B cell (primary cell): ENCODE measurements at regions not wholly inside any gene's neighbourhood (a gene's known extent, or its start where the extent isn't known, plus 50 kb on each side); places are given as distances from the start of the nearest gene placed in this dataset.

Experiments used
- ATAC-seq: fragments of 200-7000 bp; cut with Tn5 transposase; one replicate; pipeline ENCODE4 v1.10.0; 2021; ENCODE audit warnings: low read depth, mild to moderate bottlenecking, moderate number of reproducible peaks, moderate library complexity
- CTCF ChIA-PET: fragments of 350-600 bp; sonication (Branson Sonifier 250); formaldehyde crosslinking; loops from one replicate; lab custom pipeline; 2021; ENCODE audit warnings: antibody characterized with exemption, inconsistent platforms; lab: Charles Lee
- POLR2A ChIA-PET: fragments of 350-600 bp; sonication (Branson Sonifier 250); formaldehyde crosslinking; loops from one replicate; lab custom pipeline; 2021; ENCODE audit warnings: antibody characterized with exemption; lab: Charles Lee
- DNase-seq: peaks from one replicate; pipeline ENCODE4 v3.0.0; 2013
- H2AFZ ChIP-seq: 2 replicates; pipeline ENCODE4 v1.6.1; 2012; ENCODE audit warnings: mild to moderate bottlenecking, low read depth, low read length; ENCODE audit not compliant: insufficient read depth, poor library complexity, severe bottlenecking
- H3K27ac ChIP-seq, 2 donors: 1 replicate in 1 of 2; 2 replicates in 1 of 2; pipeline ENCODE4 v1.5.1; 2012 to 2013; ENCODE audit warnings: low read length in 2 of 2, mild to moderate bottlenecking in 2 of 2, moderate library complexity in 1 of 2
- H3K27me3 ChIP-seq, 4 experiments: fragments of 200-600 bp in 1 of 4; sonication (generic) in 1 of 4; replicated peaks in 1 of 4; 1 replicate in 2 of 4; 2 replicates in 2 of 4; pipeline versions ENCODE4 v1.6.1 to v1.7.0; 2013 to 2016; ENCODE audit warnings: low read length in 3 of 4, mild to moderate bottlenecking in 2 of 4, mixed read lengths in 1 of 4, moderate library complexity in 1 of 4; ENCODE audit not compliant: insufficient read depth in 4 of 4, control insufficient read depth in 3 of 4; ENCODE audit errors: control extremely low read depth in 1 of 4
- H3K36me3 ChIP-seq, 2 experiments: replicated peaks in 1 of 2; 1 replicate in 1 of 2; 2 replicates in 1 of 2; pipeline versions ENCODE4 v1.6.1 to v1.7.1; 2013; ENCODE audit warnings: low read length in 1 of 2; ENCODE audit not compliant: insufficient read depth in 2 of 2, control insufficient read depth in 1 of 2; ENCODE audit errors: control extremely low read depth in 1 of 2, extremely low read depth in 1 of 2
- H3K4me1 ChIP-seq, 2 donors: fragments of 200-600 bp in 1 of 2; sonication (generic) in 1 of 2; 1 replicate in 1 of 2; 2 replicates in 1 of 2; pipeline versions ENCODE4 v1.5.1 to v1.6.1; 2013 to 2017; ENCODE audit warnings: low read length in 2 of 2; ENCODE audit not compliant: control insufficient read depth in 2 of 2, insufficient read depth in 2 of 2
- H3K4me2 ChIP-seq: replicated peaks from 2 replicates; pipeline ENCODE3; 2012; ENCODE audit warnings: mild to moderate bottlenecking, low read depth, low read length; ENCODE audit not compliant: poor library complexity, severe bottlenecking
- H3K4me3 ChIP-seq, 5 experiments: fragments of 200-600 bp in 1 of 5; sonication (generic) in 1 of 5; 1 replicate in 3 of 5; 2 replicates in 2 of 5; pipeline versions ENCODE4 v1.5.1 to v1.7.0; 2011 to 2016; ENCODE audit warnings: low read length in 4 of 5, mild to moderate bottlenecking in 4 of 5, low read depth in 2 of 5, control low read depth in 1 of 5, moderate library complexity in 1 of 5; ENCODE audit not compliant: insufficient read depth in 1 of 5; ENCODE audit errors: control extremely low read depth in 1 of 5, extremely low read depth in 1 of 5
- H3K79me2 ChIP-seq: fragments of 200-600 bp; sonication (generic); one replicate; pipeline ENCODE4 v1.6.0; 2016; ENCODE audit warnings: low read length; ENCODE audit not compliant: control insufficient read depth, insufficient read depth
- H3K9ac ChIP-seq: fragments of 200-600 bp; sonication (generic); 2 replicates; pipeline ENCODE4 v1.6.1; 2017; ENCODE audit warnings: mild to moderate bottlenecking, low read length, moderate library complexity
- H3K9me3 ChIP-seq, 3 donors: one replicate each; pipeline versions ENCODE4 v1.6.1 to v1.7.1; 2013; ENCODE audit warnings: low read length in 2 of 3; ENCODE audit not compliant: control insufficient read depth in 2 of 3, insufficient read depth in 1 of 3; ENCODE audit errors: control extremely low read depth in 1 of 3
- H4K20me1 ChIP-seq: 2 replicates; pipeline ENCODE4 v1.6.0; 2012; ENCODE audit warnings: mild to moderate bottlenecking, low read length; ENCODE audit not compliant: insufficient read depth, control insufficient read depth, poor library complexity, severe bottlenecking
- H3K27ac Mint-ChIP-seq: one replicate; pipeline ENCODE4 v1.8.0; 2021; ENCODE audit warnings: mixed read lengths
- H3K27me3 Mint-ChIP-seq: one replicate; pipeline ENCODE4 v1.8.0; 2021; ENCODE audit warnings: mixed read lengths
- H3K4me1 Mint-ChIP-seq: one replicate; pipeline ENCODE4 v1.8.0; 2021; ENCODE audit warnings: mixed read lengths
- H3K4me3 Mint-ChIP-seq: one replicate; pipeline ENCODE4 v1.8.0; 2021; ENCODE audit warnings: mixed read lengths
- H3K9me3 Mint-ChIP-seq: one replicate; pipeline ENCODE4 v1.8.0; 2022; ENCODE audit warnings: mixed read lengths; ENCODE audit not compliant: insufficient read depth
- EZH2 ChIP-seq: IDR thresholded peaks from 2 replicates; pipeline ENCODE4 v1.6.1; 2012; ENCODE audit warnings: borderline replicate concordance, low read depth, mild to moderate bottlenecking, moderate library complexity, low read length; ENCODE audit not compliant: insufficient read depth, poor library complexity, severe bottlenecking
- WGBS: methylation state at CpG from one replicate; pipeline ENCODE4 v1.1.5; 2013; ENCODE audit warnings: missing lambda C conversion rate; ENCODE audit not compliant: insufficient coverage; 5-methylcytosine and 5-hydroxymethylcytosine counted together
- intact Hi-C: fragments of 100-400 bp; cut with micrococcal nuclease; formaldehyde crosslinking; loops from one replicate; pipeline ENCODE4 v1.10.0; 2022
- TF ChIP-seq, protein P1 (sequence below): fragments of 200-600 bp; IDR thresholded peaks from one replicate; pipeline ENCODE4 v1.8.0; 2022; ENCODE audit warnings: antibody characterized with exemption, mild to moderate bottlenecking

DNA sequence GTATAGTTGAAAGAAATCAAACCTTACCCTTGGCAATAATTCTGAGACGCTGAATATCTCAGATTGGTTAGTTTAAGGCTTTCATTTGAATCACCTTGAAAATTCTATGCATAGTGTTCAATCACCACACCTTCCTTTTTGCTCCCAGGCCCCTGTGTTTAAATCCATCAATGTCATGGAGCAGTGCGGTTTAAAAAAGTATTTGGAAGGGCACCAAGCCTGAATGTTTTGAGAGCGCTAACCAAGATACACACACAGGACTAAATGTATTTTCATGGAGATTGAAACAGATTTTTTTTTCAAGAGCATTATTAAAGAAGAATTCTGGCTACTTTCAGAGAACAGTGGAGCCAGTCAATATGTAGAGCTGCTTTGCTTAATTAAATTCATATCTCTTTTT lies 195.7 kb downstream of the CENPW start:
- POLR2A ChIA-PET: no interaction called here
- H3K4me1 Mint-ChIP-seq: no peaks in the 10 kb centered on the region
- no peak overlapping the region for H2AFZ ChIP-seq
- no peaks in the 10 kb centered on the region for H3K27me3 ChIP-seq
- CTCF ChIA-PET: no interaction called here
- no peaks in the 10 kb centered on the region for H3K9me3 ChIP-seq
- DNase-seq (no peak), ATAC-seq (no peak)
- H3K79me2 ChIP-seq: no peaks in the 10 kb centered on the region
- H3K4me3 ChIP-seq: no peak overlapping the region
- no peak for TF ChIP-seq EZH2
- TF ChIP-seq, protein P1, sequence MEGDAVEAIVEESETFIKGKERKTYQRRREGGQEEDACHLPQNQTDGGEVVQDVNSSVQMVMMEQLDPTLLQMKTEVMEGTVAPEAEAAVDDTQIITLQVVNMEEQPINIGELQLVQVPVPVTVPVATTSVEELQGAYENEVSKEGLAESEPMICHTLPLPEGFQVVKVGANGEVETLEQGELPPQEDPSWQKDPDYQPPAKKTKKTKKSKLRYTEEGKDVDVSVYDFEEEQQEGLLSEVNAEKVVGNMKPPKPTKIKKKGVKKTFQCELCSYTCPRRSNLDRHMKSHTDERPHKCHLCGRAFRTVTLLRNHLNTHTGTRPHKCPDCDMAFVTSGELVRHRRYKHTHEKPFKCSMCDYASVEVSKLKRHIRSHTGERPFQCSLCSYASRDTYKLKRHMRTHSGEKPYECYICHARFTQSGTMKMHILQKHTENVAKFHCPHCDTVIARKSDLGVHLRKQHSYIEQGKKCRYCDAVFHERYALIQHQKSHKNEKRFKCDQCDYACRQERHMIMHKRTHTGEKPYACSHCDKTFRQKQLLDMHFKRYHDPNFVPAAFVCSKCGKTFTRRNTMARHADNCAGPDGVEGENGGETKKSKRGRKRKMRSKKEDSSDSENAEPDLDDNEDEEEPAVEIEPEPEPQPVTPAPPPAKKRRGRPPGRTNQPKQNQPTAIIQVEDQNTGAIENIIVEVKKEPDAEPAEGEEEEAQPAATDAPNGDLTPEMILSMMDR: no peak
- no peak overlapping the region for H3K4me3 Mint-ChIP-seq
- H3K4me2 ChIP-seq: no peak overlapping the region
- intact Hi-C loops: no loop called here
- WGBS: no CpG with 5 or more reads among the region's 3 CpGs
- H3K36me3 ChIP-seq: no peaks in the 10 kb centered on the region
- H3K27ac ChIP-seq: no peak overlapping the region
- H3K9ac ChIP-seq: no peak overlapping the region
- no peaks in the 10 kb centered on the region for H3K4me1 ChIP-seq
- no peaks in the 10 kb centered on the region for H3K27me3 Mint-ChIP-seq
- H3K27ac Mint-ChIP-seq: no peak overlapping the region
- H4K20me1 ChIP-seq: no peaks in the 10 kb centered on the region
- H3K9me3 Mint-ChIP-seq: no peaks in the 10 kb centered on the region

DNA sequence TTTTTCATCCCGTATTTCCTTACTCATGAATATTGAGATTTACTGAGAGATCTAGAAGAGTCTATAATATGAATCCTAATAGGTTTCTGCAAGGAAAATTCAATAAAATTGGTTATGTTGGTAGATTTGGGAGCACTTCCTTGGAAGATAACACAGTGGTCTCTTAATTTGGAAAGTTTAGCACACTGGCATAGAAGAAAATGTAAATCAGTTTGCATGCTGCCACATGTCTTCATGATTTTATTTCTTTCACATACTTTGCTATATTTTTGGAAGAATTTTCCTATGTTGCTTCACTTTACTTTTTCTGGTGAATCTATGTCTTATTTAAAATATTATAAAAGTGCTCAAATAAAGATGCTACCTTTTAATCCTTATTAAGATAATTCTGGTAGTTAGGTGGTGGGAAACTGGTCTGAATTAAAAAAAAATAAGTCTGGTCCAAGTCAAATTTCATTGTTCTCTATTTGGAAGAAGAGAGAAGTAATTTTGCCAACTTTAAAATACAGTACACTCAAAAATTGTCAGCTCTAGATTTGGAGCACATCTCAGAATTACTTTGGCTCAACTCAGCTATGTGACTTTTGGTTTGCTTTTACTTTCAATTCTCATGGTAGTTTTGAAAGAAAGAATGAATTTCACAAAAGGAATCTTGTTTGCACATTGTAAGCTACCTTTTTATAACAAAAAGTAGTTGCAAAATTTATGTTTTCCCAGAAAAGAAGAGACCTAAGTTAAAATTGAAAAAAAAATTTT lies 197.3 kb downstream of the CENPW start:
- WGBS: no CpG with 5 or more reads among the region's 1 CpG
- TF ChIP-seq EZH2: no peak
- TF ChIP-seq, protein P1: no peak
- no peaks in the 10 kb centered on the region for H3K79me2 ChIP-seq
- no peak overlapping the region for H3K4me3 ChIP-seq
- H3K27me3 ChIP-seq: no peaks in the 10 kb centered on the region
- H3K9ac ChIP-seq: no peak overlapping the region
- Mint-ChIP-seq H3K27ac (no peak overlapping the region), H3K4me1 (no peaks in the 10 kb centered on the region), H3K27me3 (no peaks in the 10 kb centered on the region), H3K4me3 (no peak overlapping the region), H3K9me3 (no peaks in the 10 kb centered on the region)
- H2AFZ ChIP-seq: no peak overlapping the region
- no peaks in the 10 kb centered on the region for H3K36me3 ChIP-seq
- CTCF ChIA-PET: no interaction called here
- no peak overlapping the region for H3K4me2 ChIP-seq
- no peak for ATAC-seq
- intact Hi-C loops: no loop called here
- no peaks in the 10 kb centered on the region for H3K9me3 ChIP-seq
- no peaks in the 10 kb centered on the region for H4K20me1 ChIP-seq
- no peak overlapping the region for H3K27ac ChIP-seq
- POLR2A ChIA-PET: no interaction called here
- no peak for DNase-seq
- no peaks in the 10 kb centered on the region for H3K4me1 ChIP-seq
